ENCODE measurements at regions not wholly inside any gene's neighbourhood (a gene's known extent, or its start where the extent isn't known, plus 50 kb on each side); places are given as distances from the start of the nearest gene placed in this dataset.

DNA sequence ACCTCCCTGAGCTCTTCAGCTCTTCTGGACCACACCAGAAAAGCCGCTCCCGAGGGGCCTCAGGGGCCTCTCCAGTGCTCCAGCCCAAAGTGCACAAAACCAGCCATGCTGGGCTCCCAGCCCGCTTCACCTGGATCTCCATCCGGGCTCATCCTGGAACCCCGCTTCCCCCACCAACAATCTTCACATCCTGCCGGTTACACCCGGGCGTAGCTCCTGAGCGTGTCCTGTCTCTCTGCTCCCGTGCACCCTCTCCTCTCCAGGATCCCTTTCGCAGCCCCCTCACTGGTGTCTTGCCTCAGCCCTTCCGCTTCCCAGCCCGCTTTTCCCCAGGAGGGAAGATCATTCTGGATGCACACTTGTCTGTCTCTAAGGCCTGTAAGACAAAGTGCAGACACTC, 123.7 kb upstream of the GLI2 start:
- DNase-seq (ENCODE audit: extremely low read depth in 1 of 4, low spot score in 3 of 4), result no peak
- no peak for FAIRE-seq
- 0% methylated on average over 7 of the region's 13 CpGs for WGBS (ENCODE audit: insufficient coverage, low coverage, missing lambda C conversion rate)
- ATAC-seq, result no peak
- in situ Hi-C loops (cut with MboI), result no loop called here
- H3K36me3 ChIP-seq (ENCODE audit: control insufficient read depth, insufficient read depth, low read length), result no peaks in the 10 kb centered on the region
- no peak overlapping the region for H3K4me2 ChIP-seq (ENCODE audit: insufficient read depth, low read length)
- H3K79me2 ChIP-seq (ENCODE audit: control insufficient read depth, insufficient read depth, low read length), result no peaks in the 10 kb centered on the region
- no TSS peak for BruUV-seq (replicated peaks)
- intact Hi-C loops (cut with micrococcal nuclease), result no loop called here
- ChIA-PET POLR2A (interaction anchor here (0.8 to 1.4 kb wide), 2 partner anchors 11 to 26 kb away, joined by 3 read pairs; no protein-coding TSS in a partner anchor), CTCF (ENCODE audit: low intra/inter-chr PET ratio) (no interaction called here)
- no peaks in the 10 kb centered on the region for H3K9me3 ChIP-seq (replicated peaks; ENCODE audit: control insufficient read depth, insufficient read depth, low read depth, low read length)
- H3K9ac ChIP-seq (ENCODE audit: insufficient read depth in 1 of 2, low read depth in 2 of 2, low read length in 2 of 2), result no peak overlapping the region
- H3K4me3 ChIP-seq, result no peak overlapping the region
- H3K4me1 ChIP-seq (replicated peaks in 1 of 2; ENCODE audit: control insufficient read depth in 2 of 2, insufficient read depth in 2 of 2, low read length in 2 of 2), result no peaks in the 10 kb centered on the region
- H4K20me1 ChIP-seq (replicated peaks; ENCODE audit: control insufficient read depth, insufficient read depth, low read length), result no peaks in the 10 kb centered on the region
- H3K27ac ChIP-seq (ENCODE audit: extremely low read depth, low read depth, low read length), result no peak overlapping the region
- no peaks in the 10 kb centered on the region for H3K9me1 ChIP-seq (ENCODE audit: control insufficient read depth, insufficient read depth, low read length)
- no peak overlapping the region for H2AFZ ChIP-seq (ENCODE audit: low read depth, low read length)
- H3K27me3 ChIP-seq (ENCODE audit: control insufficient read depth in 2 of 2, insufficient read depth in 2 of 2, low read length in 2 of 2), result peaks cover 6 to 64% of the 10 kb centered on the region in 2 experiments; a peak in 4 of 5 replicates
- no peak for TF ChIP-seq ETV5 (CRISPR knock-in tag; IDR thresholded peaks at IDR 0.05; ENCODE audit: low read depth)
- no peak for TF ChIP-seq MYNN (IDR thresholded peaks at IDR 0.05)
- no peak for TF ChIP-seq MYNN (CRISPR knock-in tag; IDR thresholded peaks at IDR 0.05)
- TF ChIP-seq SMAD2 (IDR thresholded peaks at IDR 0.05; ENCODE audit: low read depth, low read length), result no peak
- no peak for TF ChIP-seq ZNF165 (CRISPR knock-in tag; IDR thresholded peaks at IDR 0.05; ENCODE audit: borderline replicate concordance)
- TF ChIP-seq SREBF1 (IDR thresholded peaks at IDR 0.05; ENCODE audit: borderline replicate concordance, low read depth, low read length), result no peak
- TF ChIP-seq, protein P1, sequence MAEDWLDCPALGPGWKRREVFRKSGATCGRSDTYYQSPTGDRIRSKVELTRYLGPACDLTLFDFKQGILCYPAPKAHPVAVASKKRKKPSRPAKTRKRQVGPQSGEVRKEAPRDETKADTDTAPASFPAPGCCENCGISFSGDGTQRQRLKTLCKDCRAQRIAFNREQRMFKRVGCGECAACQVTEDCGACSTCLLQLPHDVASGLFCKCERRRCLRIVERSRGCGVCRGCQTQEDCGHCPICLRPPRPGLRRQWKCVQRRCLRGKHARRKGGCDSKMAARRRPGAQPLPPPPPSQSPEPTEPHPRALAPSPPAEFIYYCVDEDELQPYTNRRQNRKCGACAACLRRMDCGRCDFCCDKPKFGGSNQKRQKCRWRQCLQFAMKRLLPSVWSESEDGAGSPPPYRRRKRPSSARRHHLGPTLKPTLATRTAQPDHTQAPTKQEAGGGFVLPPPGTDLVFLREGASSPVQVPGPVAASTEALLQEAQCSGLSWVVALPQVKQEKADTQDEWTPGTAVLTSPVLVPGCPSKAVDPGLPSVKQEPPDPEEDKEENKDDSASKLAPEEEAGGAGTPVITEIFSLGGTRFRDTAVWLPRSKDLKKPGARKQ (CRISPR knock-in tag; IDR thresholded peaks at IDR 0.05), result no peak
- no peak for TF ChIP-seq MTA3 (IDR thresholded peaks at IDR 0.05; ENCODE audit: borderline replicate concordance)
- TF ChIP-seq, protein P2, sequence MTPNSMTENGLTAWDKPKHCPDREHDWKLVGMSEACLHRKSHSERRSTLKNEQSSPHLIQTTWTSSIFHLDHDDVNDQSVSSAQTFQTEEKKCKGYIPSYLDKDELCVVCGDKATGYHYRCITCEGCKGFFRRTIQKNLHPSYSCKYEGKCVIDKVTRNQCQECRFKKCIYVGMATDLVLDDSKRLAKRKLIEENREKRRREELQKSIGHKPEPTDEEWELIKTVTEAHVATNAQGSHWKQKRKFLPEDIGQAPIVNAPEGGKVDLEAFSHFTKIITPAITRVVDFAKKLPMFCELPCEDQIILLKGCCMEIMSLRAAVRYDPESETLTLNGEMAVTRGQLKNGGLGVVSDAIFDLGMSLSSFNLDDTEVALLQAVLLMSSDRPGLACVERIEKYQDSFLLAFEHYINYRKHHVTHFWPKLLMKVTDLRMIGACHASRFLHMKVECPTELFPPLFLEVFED (CRISPR knock-in tag; conservative IDR thresholded peaks at IDR 0.05), result no peak
- no peak for TF ChIP-seq GTF2A2 (tag; IDR thresholded peaks at IDR 0.05)
- no peak for TF ChIP-seq NRF1 (conservative IDR thresholded peaks at IDR 0.05 in 1 of 2, IDR thresholded peaks at IDR 0.05 in 1 of 2)
- TF ChIP-seq, protein P3, sequence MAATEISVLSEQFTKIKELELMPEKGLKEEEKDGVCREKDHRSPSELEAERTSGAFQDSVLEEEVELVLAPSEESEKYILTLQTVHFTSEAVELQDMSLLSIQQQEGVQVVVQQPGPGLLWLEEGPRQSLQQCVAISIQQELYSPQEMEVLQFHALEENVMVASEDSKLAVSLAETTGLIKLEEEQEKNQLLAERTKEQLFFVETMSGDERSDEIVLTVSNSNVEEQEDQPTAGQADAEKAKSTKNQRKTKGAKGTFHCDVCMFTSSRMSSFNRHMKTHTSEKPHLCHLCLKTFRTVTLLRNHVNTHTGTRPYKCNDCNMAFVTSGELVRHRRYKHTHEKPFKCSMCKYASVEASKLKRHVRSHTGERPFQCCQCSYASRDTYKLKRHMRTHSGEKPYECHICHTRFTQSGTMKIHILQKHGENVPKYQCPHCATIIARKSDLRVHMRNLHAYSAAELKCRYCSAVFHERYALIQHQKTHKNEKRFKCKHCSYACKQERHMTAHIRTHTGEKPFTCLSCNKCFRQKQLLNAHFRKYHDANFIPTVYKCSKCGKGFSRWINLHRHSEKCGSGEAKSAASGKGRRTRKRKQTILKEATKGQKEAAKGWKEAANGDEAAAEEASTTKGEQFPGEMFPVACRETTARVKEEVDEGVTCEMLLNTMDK (IDR thresholded peaks at IDR 0.05; ENCODE audit: borderline replicate concordance, insufficient read depth, low read depth, low read length, poor library complexity, severe bottlenecking), result no peak
- no peak for TF ChIP-seq DACH1 (IDR thresholded peaks at IDR 0.05; ENCODE audit: partially characterized antibody)
- TF ChIP-seq SRSF3 (IDR thresholded peaks at IDR 0.05; ENCODE audit: insufficient read depth, low read length), result no peak
- TF ChIP-seq ZNF584 (CRISPR knock-in tag; IDR thresholded peaks at IDR 0.05; ENCODE audit: low read depth), result no peak
- TF ChIP-seq CBFB (CRISPR knock-in tag; IDR thresholded peaks at IDR 0.05), result no peak
- TF ChIP-seq ZNF124 (CRISPR knock-in tag; IDR thresholded peaks at IDR 0.05), result no peak
